ENCODE measurements at regions not wholly inside any gene's neighbourhood (a gene's known extent, or its start where the extent isn't known, plus 50 kb on each side); places are given as distances from the start of the nearest gene placed in this dataset.

DNA sequence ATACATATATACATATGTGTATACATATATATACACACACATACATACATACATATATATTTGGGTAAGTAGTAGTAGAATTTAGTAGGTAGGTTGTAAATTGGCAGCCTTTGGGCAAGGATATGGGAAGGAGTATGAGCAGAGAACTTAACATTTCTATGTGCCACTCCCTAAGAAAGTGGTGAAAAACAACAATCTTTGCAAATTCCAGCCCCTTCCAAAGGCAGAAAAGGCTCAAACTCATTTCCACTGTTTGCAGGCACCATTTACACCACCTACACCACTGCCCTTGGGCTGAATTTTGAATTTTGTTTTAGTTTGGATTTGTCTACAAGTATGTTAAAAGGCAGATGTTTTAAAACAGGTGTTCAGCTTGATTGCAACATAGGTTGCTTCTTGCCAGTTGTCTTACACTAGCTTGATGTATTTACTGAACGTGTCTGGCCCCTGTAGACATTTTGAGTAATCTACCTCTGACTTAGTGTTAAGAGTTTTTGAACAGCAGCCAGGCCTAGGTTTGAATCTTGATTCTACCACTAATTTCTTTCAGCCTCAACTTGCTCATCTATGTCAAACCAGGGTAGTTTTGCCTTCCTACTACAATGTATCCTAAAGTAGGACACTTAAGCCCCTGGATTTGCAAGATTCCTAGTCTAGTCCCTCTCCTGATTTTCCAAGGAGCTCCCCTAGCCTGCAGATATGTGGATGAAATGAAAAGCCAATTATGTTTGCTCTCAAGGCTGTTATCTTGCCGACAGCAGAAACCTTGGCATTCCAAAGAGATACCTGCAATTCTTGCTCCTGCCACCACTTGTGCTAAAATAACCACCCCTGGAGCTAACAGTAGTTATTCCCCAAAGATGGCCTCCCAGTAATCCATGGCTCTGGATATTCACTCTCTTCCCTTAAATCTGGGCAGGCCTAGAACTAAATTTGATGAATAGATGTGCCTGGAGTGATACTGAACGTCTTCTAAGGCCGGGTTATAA is 156.2 kb upstream of the SLC44A1 start:
- H3K4me3 Mint-ChIP-seq: no peak overlapping the region
- peaks cover 5% of the 10 kb centered on the region for H3K27me3 Mint-ChIP-seq (ENCODE audit: low read depth, poor library complexity)
- peaks cover 9% of the 10 kb centered on the region for H3K4me1 Mint-ChIP-seq
- H3K36me3 Mint-ChIP-seq (ENCODE audit: low read depth): no peaks in the 10 kb centered on the region
- TF ChIP-seq, protein P1, sequence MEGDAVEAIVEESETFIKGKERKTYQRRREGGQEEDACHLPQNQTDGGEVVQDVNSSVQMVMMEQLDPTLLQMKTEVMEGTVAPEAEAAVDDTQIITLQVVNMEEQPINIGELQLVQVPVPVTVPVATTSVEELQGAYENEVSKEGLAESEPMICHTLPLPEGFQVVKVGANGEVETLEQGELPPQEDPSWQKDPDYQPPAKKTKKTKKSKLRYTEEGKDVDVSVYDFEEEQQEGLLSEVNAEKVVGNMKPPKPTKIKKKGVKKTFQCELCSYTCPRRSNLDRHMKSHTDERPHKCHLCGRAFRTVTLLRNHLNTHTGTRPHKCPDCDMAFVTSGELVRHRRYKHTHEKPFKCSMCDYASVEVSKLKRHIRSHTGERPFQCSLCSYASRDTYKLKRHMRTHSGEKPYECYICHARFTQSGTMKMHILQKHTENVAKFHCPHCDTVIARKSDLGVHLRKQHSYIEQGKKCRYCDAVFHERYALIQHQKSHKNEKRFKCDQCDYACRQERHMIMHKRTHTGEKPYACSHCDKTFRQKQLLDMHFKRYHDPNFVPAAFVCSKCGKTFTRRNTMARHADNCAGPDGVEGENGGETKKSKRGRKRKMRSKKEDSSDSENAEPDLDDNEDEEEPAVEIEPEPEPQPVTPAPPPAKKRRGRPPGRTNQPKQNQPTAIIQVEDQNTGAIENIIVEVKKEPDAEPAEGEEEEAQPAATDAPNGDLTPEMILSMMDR (IDR thresholded peaks at IDR 0.05): no peak
- DNase-seq: no peak
- peaks cover 12% of the 10 kb centered on the region for H3K9me3 Mint-ChIP-seq
- H3K27ac Mint-ChIP-seq: no peak overlapping the region

DNA sequence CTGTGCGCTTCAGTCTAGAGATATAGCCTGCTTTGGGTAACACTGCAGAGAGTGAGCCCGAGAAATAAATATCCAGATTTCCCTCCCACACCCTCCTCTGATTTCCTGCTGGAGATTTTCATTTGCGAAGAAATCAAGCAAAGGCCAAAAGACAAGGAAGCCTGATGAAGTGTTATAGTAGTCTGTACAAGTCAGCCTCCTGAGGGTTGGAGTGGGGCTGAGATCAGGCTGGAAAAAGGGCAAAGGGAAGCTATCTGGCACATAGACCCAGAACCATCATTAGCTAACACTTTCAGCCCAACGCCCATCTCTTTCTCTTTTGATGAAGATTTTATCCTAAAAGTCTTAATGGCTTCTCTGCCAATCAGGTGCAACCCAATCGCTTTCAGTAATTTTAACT is 154.6 kb upstream of the SLC44A1 start:
- DNase-seq: no peak
- Mint-ChIP-seq H3K36me3 (ENCODE audit: low read depth) (no peaks in the 10 kb centered on the region), H3K27me3 (ENCODE audit: low read depth, poor library complexity) (peaks cover 5% of the 10 kb centered on the region)

DNA sequence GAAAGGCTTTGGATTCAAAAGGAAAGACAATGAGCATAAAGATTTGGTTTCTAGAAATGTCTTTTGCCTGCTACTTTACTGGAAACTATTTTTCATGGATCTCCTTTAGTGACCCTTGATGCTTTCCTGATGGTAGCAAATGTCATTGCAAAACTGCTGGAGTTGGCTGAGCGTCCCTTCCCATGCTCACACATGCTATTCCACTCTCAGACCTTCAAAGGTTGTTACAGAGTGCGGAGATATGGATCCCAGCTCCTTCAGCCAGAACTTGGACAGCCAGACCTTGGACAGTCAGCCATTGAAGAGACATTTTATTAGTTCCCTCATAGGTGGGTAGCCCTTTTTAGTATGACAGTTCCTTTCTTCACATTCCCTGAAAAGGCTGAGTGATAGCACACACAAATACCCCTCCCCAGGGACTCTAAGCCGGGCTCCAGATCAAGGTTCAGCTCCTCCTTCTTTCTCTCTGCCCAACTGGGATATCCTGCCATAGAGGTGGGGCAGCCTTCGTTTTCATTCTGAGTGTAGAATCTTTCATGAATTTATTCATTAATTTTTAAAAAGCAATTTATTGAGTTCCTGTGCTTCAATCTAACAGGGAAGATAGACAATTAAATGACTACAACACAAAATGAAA is 153.3 kb upstream of the SLC44A1 start:
- TF ChIP-seq, protein P1 (IDR thresholded peaks at IDR 0.05): no peak
- Mint-ChIP-seq H3K36me3 (ENCODE audit: low read depth) (no peaks in the 10 kb centered on the region), H3K27ac (no peak overlapping the region), H3K27me3 (ENCODE audit: low read depth, poor library complexity) (peaks cover 5% of the 10 kb centered on the region), H3K4me1 (peaks cover 28% of the 10 kb centered on the region), H3K9me3 (peaks cover 7% of the 10 kb centered on the region), H3K4me3 (no peak overlapping the region)
- no peak for DNase-seq

More for the DNA sequence above, 154.6 kb upstream of the SLC44A1 start:
- Mint-ChIP-seq H3K4me3 (no peak overlapping the region), H3K9me3 (peaks cover 12% of the 10 kb centered on the region), H3K4me1 (peaks cover 21% of the 10 kb centered on the region), H3K27ac (no peak overlapping the region)
- TF ChIP-seq, protein P1 (IDR thresholded peaks at IDR 0.05): no peak

DNA sequence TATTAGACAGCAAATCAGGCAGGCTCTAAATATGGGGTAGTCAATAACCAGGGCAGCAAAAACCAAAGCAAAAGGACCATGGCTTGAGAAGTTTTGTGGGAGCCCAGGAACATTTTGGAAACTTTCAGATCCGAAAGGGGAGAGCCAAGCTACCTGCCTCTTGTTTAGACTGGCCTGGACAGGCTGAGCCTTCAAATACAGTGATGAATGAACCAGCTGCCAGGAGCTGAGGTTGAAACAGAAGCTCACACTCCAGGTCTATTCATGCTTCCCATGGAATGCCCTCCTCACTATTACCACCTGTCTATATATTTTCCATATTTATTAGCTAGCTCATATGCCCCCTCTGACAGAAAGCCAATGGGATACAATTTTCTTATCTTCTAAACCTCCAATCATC is 150.8 kb upstream of the SLC44A1 start:
- H3K4me1 Mint-ChIP-seq: peaks cover 28% of the 10 kb centered on the region
- H3K27me3 Mint-ChIP-seq (ENCODE audit: low read depth, poor library complexity): no peaks in the 10 kb centered on the region
- no peak overlapping the region for H3K4me3 Mint-ChIP-seq
- no peaks in the 10 kb centered on the region for H3K36me3 Mint-ChIP-seq (ENCODE audit: low read depth)
- H3K9me3 Mint-ChIP-seq: no peaks in the 10 kb centered on the region
- DNase-seq: no peak
- TF ChIP-seq, protein P1 (IDR thresholded peaks at IDR 0.05): no peak
- H3K27ac Mint-ChIP-seq: no peak overlapping the region

DNA sequence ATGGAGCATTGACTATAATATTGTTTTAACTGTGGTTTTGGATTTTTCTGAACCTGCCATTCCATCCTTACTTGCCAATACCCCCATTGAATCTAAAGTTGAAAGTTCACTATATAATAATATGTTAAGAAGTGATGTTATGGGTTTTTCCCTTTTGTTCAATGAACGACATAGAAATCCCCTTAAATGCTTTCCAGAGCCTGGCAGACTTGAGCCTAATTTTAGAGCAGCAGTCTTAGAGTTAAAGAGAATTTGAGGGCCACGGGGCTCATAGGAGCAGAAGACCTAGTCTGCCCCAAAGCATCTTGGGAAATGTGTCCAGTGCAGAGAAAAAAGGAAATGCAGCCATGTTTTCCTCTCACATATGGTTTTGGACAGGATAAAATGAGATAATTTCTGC is 146.1 kb upstream of the SLC44A1 start:
- Mint-ChIP-seq H3K4me1 (peaks cover 18% of the 10 kb centered on the region), H3K27ac (no peak overlapping the region), H3K27me3 (ENCODE audit: low read depth, poor library complexity) (no peaks in the 10 kb centered on the region), H3K36me3 (ENCODE audit: low read depth) (no peaks in the 10 kb centered on the region), H3K4me3 (no peak overlapping the region), H3K9me3 (no peaks in the 10 kb centered on the region)
- TF ChIP-seq, protein P1 (IDR thresholded peaks at IDR 0.05): no peak
- no peak for DNase-seq
